GM21717 (cell line): ENCODE measurements at regions not wholly inside any gene's neighbourhood (a gene's known extent, or its start where the extent isn't known, plus 50 kb on each side); places are given as distances from the start of the nearest gene placed in this dataset.

ENCODE experiments used
- ATAC-seq: cut with Tn5 transposase; IDR thresholded peaks from one replicate; pipeline ENCODE4 v1.9.1; 2021; ENCODE audit warnings: mild to moderate bottlenecking, moderate library complexity; ENCODE audit not compliant: unreplicated experiment

DNA sequence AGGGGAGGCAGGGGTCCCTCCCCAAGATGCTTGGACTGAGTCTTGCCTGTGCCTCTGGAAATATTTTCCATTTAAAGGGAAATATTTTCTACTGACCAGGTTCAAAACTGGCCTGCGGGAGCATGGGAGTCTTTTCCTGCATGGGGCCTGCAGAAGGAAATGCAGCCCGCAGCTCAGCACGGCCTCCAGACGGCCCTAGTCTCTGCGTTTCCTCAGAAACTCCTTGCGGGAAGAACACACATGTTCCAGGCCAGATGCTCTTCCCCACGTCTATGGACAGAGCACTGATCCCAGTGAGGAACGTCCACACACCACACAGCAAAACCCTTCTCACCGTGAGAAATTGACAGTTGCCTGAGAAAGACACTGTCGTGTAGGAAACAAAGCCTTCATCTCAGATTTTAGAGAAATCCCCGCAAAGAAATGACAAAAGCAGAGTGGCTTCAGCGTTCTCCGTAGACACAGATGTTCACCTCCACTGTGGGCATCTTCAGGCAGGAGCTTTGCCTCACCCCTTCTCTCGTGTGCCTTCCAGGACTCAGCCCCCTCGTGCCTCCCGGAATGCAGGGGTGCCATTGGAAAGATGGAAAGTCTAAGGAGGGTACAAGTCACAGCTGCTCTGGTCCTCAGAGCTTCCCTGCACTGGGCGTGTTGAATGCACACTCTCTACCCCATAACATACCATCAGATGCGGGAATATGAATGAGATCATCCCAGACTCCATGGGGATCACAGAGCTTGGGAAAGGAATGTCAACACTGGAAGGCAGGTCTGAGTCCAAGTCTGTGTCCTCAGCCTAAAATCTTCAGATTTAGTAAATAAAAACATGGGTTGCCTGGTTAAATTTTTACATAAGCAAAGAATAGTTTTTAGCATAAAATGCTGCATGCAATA, 438.7 kb upstream of the SALL3 start:
- no peak for ATAC-seq

DNA sequence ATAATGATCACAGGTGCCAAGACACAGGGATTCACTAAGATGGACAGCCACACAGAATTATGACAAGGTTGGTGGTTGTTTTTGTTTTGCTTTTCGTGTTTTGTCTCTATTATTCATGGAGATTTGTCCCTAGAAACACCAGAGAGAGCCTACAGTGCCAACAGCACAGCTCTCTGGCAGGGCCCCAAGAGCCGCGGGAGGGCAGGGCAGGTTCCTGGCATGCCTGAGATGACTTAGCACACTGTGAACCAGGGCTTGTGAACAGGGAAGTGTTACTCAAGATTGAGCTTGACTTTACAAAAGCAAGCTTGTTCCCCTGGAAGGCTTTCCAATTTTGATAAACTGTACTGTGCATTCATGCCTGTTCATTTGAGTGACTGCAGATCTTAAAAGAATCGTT, 437.4 kb upstream of the SALL3 start:
- ATAC-seq: no peak

DNA sequence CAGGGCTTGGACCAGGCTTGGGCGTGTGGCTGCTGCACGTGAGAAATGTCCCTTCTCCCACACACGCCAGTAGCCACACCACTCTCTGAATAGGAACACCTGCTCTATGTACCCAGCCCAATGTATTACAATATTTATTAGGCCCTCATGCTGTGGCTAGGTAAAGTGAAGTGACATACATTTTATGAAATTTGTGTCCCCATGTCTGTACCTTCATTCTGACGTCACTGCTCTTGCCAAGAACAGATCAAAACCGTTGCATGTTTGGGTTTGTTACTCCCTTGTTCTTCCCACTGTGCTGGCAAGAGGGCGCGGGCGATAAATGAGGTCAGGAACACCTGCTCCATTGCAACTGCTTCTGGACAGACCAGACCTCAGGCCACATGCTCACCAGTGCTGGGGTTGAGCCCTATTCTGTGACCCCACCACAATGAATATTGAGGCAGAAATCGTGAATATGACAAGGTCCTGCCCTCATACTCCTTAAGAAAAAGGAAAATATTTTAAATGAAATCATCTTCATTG, 436.4 kb upstream of the SALL3 start:
- no peak for ATAC-seq

GRCh38 chr18:78546281-78546680, 433.3 kb upstream of the SALL3 start:
- ATAC-seq: no peak

DNA sequence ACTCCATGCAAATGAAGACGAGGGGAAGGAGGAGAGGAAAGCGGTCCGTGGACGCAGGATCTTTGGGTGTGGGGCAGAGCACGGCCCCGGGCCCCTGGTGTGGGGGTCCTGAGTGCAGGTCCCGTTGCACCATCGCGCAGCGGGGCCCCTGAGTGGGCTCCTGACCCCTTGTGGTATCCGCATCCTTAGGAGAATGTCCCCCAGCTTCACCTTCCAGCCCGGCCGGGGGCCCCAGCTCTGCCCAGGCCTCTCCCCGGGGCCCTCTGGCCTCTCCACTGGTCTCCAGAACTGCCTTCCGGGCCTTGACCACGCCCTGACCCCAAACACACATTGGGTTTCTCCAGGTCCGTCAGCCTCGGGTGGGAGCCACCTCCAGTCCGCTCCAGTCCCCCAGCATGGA, 431.8 kb upstream of the SALL3 start:
- no peak for ATAC-seq

DNA sequence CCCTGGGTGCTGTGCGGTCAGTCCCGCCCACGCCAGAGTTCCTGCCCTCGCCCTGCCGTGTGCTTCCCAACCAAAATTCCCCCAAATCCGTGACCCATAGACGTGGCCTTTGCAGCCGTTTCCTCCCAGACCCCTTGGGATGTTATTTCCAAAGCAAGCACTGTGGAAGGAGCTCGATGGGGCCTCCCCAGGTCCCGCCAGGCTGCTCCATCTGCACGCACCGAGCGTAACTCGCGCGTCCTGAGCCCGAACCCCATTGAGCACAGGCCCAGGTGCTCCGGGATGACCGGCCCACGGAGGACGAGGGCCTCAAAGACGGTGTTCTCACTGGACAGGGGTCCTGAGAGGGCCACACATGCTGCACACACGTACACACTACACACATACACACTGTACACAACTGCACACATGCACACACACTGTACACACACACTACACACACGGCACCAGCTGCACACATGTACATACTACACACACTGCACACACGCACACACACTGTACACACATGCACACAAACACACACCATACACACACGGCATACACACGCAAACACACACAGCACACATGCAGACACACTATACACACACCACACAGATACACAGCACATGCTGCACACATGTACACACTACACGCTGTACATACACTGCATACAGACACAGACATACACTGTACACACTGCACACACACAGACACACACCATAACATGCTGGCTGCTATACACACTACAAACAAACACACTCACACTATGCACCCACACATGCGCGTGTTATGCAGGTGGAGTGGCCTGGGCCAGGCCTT, 431.2 kb upstream of the SALL3 start:
- no peak for ATAC-seq

DNA sequence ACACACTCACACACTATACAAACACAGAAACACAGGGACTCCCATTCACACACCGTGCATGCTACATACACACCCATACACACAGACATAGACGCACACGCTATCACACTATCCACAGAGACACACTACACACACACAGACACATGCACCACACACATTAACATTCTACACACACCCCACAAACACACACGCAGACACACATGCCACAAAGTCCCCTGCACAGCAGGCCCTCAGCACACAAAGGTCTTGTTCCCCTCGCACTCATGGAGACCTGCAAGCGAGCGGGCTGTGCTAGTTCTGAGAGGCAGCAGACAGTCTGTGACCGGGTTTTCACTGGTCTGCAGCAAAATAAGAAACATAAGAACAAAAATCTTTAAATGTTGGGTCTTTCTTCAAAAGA, 429.6 kb upstream of the SALL3 start:
- no peak for ATAC-seq

DNA sequence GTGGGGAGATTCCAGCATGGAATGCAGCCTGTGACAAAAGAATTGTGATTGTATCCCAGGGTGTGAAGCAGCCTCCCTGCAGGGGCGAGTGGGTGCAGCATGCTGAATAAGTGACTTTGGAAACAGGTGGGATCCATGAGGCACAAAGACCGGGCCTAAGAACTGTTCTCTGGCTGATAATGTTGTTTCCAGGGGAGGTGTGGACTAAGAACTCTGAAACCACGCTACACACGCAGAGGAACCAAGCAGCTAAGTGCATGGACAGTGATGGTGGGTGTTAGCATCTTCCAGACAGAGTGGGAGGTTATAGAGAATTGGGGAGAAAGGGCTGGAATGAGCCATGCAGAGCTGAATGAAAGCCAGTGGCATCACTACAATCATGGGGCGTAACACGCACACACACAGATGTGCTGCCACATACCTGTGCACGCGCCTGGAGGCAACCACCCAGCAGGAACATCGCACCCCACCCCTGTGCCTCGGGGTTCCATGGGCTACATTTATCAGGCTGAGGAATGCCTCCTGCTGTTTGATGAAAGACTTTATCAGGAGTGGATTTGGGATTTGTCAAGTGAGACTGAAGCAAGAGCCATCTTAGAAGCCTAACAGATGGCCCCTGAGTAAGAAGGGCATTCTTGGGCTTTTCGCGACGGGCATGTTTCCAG, 424.5 kb upstream of the SALL3 start:
- ATAC-seq: no peak

GRCh38 chr18:78557371-78557770, 422.2 kb upstream of the SALL3 start:
- no peak for ATAC-seq

- ATAC-seq: no peak
Observed at GRCh38 chr18:78558101-78558810, 421.4 kb upstream of the SALL3 start.

- ATAC-seq: no peak
Observed at GRCh38 chr18:78558948-78559347, 420.7 kb upstream of the SALL3 start.

- ATAC-seq: no peak
Observed at GRCh38 chr18:78559584-78559983, 420.0 kb upstream of the SALL3 start.

DNA sequence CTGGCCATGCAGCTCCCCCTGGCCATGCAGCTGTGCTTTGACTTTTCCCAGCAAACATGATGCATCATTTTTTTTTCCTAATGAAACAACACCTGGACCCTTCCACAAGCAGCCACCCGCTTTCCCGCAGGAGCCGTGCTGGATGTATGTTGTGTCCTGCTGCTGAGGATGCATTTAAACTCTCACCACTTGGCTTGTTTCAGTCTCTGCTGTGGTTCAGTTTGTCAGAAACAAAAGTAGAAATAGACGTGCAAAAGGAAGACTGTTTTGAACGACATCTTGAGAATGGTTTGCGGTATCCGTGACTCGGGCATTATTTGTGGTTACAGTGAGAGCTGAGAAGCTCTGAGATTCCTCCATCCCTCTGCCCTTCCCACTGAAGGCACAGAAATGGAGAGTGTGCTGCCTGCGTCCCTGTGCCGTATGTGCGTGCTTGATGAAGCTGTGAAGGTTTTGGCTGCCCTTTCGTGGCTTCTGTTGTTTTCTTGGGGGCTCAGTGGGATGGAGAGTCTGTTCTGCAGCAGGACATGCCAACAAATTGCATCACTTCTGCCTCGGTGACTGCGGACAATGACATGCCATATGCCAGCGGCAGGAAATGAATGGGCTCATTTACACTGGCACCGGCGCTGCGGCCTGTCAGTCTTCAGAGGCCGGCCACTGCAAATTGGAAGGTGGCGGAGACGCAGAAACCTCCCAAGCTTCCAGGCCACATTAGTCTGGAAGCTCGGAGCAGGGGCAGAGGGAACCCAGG, 417.7 kb upstream of the SALL3 start:
- no peak for ATAC-seq

GRCh38 chr18:78562531-78562961, 417.1 kb upstream of the SALL3 start:
- ATAC-seq: no peak

GRCh38 chr18:78563110-78563509, 416.5 kb upstream of the SALL3 start:
- no peak for ATAC-seq

GRCh38 chr18:78564030-78564429, 415.6 kb upstream of the SALL3 start:
- no peak for ATAC-seq

GRCh38 chr18:78564518-78564917, 415.1 kb upstream of the SALL3 start:
- ATAC-seq: no peak

DNA sequence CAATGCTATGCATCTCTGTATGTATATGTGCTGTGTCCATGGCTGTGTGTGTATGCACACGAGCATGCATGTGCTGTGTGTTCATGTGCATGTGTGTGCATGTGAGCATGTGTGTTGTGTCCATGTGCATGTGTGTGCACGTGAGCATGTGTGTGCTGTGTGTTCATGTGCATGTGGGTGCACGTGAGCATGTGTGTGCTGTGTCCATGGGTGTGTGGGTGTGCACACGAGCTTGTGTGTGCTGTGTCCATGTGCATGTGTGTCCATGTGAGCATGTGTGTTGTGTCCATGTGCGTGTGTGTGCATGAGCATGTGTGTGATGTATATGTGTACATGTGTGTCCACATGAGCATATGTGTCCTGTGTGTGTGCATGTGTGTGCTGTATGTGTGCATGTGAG, 414.4 kb upstream of the SALL3 start:
- no peak for ATAC-seq

GRCh38 chr18:78566065-78566464, 413.6 kb upstream of the SALL3 start:
- ATAC-seq: no peak

GRCh38 chr18:78566720-78567119, 412.9 kb upstream of the SALL3 start:
- ATAC-seq: no peak
